ENCODE measurements at regions not wholly inside any gene's neighbourhood (a gene's known extent, or its start where the extent isn't known, plus 50 kb on each side); places are given as distances from the start of the nearest gene placed in this dataset.

DNA sequence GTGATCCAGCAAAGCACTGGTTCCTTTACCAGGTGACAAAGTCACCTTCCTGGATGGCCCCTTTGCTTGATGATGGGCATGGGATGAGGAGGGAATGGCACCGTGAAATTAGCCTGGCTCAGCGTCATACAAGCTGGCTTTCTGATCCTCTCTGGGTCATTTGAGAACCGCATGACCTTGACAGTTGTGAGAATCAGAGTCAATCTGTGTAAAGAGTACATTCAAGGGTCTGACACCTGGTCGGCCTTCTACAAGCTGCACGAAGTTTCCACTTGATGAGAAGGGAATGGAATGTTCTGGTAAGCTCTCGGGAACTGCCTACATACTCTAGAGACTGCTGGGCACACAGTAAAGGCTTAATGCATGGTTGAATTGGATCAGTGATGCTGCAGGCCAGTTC, 319.8 kb upstream of the TLE3 start:
- peaks cover 0 to 8% (median 0%) of the 10 kb centered on the region in 12 donors for H3K9me3 ChIP-seq
- H3K27ac ChIP-seq, result no peak overlapping the region
- ATAC-seq, result no peak
- H3K36me3 ChIP-seq, result no peaks in the 10 kb centered on the region
- no peaks in the 10 kb centered on the region for H3K4me1 ChIP-seq
- intact Hi-C loops (cut with DNase I), result no loop called here
- TF ChIP-seq, protein P1, sequence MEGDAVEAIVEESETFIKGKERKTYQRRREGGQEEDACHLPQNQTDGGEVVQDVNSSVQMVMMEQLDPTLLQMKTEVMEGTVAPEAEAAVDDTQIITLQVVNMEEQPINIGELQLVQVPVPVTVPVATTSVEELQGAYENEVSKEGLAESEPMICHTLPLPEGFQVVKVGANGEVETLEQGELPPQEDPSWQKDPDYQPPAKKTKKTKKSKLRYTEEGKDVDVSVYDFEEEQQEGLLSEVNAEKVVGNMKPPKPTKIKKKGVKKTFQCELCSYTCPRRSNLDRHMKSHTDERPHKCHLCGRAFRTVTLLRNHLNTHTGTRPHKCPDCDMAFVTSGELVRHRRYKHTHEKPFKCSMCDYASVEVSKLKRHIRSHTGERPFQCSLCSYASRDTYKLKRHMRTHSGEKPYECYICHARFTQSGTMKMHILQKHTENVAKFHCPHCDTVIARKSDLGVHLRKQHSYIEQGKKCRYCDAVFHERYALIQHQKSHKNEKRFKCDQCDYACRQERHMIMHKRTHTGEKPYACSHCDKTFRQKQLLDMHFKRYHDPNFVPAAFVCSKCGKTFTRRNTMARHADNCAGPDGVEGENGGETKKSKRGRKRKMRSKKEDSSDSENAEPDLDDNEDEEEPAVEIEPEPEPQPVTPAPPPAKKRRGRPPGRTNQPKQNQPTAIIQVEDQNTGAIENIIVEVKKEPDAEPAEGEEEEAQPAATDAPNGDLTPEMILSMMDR (IDR thresholded peaks at IDR 0.05), result no peak
- no peak for TF ChIP-seq POLR2A (IDR thresholded peaks at IDR 0.05)
- H3K27me3 ChIP-seq, result peaks cover 0 to 31% (median 0%) of the 10 kb centered on the region in 9 donors
- 75 to 88% (median 82%) methylated on average over 6 of the region's 6 CpGs for WGBS, 4 donors
- H3K4me3 ChIP-seq, result no peak overlapping the region
- DNase-seq, result no peak

- Histone ChIP-seq H3K27me3 (peaks cover 0 to 31% (median 0%) of the 10 kb centered on the region in 9 donors), H3K9me3 (peaks cover 0 to 7% (median 0%) of the 10 kb centered on the region in 12 donors), H3K27ac (no peak overlapping the region), H3K4me3 (no peak overlapping the region), H3K4me1 (no peaks in the 10 kb centered on the region), H3K36me3 (no peaks in the 10 kb centered on the region)
- no peak for DNase-seq
- intact Hi-C loops (cut with DNase I), result no loop called here
- TF ChIP-seq, protein P1 (IDR thresholded peaks at IDR 0.05), result no peak
- no peak for TF ChIP-seq POLR2A (IDR thresholded peaks at IDR 0.05)
- 63 to 72% (median 68%) methylated on average over 2 of the region's 2 CpGs for WGBS, 4 donors
- ATAC-seq, result no peak
Observed at GRCh38 chr15:70416829-70417228, 319.1 kb upstream of the TLE3 start.

DNA sequence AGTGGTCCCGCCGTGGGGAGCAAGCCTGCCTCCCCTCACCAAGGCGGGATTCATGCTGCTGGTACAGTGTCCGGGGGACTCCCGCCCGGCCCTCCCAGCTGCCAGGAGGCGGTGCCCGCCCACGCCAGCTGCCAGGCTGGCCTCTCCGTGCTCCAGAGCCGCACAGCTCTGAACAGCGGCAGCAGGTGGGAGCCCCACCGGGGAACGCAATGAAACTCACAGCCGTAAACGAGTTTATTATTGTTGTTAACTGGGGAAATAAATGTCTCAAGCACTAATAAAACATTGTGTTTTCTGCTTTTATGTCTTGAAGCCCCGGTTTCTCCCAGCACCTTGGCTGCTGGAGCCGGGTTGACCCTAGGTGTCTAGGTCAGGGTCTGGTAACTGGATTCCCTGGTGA, 317.7 kb upstream of the TLE3 start:
- Histone ChIP-seq H3K9me3 (peaks cover 0 to 4% (median 0%) of the 10 kb centered on the region in 12 donors), H3K36me3 (no peaks in the 10 kb centered on the region), H3K4me1 (no peaks in the 10 kb centered on the region), H3K27ac (no peak overlapping the region), H3K4me3 (no peak overlapping the region), H3K27me3 (peaks cover 0 to 28% (median 0%) of the 10 kb centered on the region in 9 donors)
- 94 to 96% (median 95%) methylated on average over 13 to 18 of the region's 18 CpGs for WGBS, 4 donors
- ATAC-seq (no peak), DNase-seq (no peak)
- intact Hi-C loops (cut with DNase I), result no loop called here
- TF ChIP-seq, protein P1 (IDR thresholded peaks at IDR 0.05), result no peak
- no peak for TF ChIP-seq POLR2A (IDR thresholded peaks at IDR 0.05)

DNA sequence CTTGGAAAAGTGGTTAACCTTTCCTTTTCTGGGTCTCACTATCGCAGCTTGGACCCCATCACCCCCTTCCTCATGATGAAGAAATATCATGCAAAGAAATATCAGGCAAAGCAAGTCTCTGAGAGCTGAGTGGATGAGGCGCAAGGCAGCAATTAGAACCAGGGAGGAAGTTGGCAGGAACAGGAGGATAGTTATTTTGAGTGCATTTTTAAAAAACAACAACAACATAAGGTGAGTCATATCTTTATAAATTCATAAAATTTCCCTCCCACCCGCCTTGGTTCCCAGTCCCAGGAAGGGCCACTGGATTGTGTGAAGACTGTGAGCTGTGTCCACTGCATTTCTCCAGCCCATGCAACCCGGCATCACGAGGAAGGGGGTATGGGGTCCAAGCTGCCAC, 316.9 kb upstream of the TLE3 start:
- Histone ChIP-seq H3K27me3 (peaks cover 0 to 20% (median 0%) of the 10 kb centered on the region in 9 donors), H3K9me3 (peaks cover 0 to 4% (median 0%) of the 10 kb centered on the region in 12 donors), H3K4me1 (no peaks in the 10 kb centered on the region), H3K27ac (no peak overlapping the region), H3K36me3 (no peaks in the 10 kb centered on the region), H3K4me3 (no peak overlapping the region)
- intact Hi-C loops (cut with DNase I), result no loop called here
- 77 to 86% (median 81%) methylated on average over 5 of the region's 5 CpGs for WGBS, 4 donors
- TF ChIP-seq POLR2A (IDR thresholded peaks at IDR 0.05), result no peak
- TF ChIP-seq, protein P1 (IDR thresholded peaks at IDR 0.05), result no peak
- DNase-seq (no peak), ATAC-seq (no peak)

All from heart left ventricle (tissue), 16 donors.